RWPE1 (cell line): ENCODE measurements at regions not wholly inside any gene's neighbourhood (a gene's known extent, or its start where the extent isn't known, plus 50 kb on each side); places are given as distances from the start of the nearest gene placed in this dataset.

ENCODE experiments used
- CTCF ChIA-PET: fragments of 350-600 bp; sonication (Branson Sonifier 250); formaldehyde crosslinking; extraction: SDS; loops from one replicate; lab custom pipeline; 2021; lab: Yijun Ruan, JAX
- POLR2A ChIA-PET: fragments of 400-600 bp; formaldehyde crosslinking; extraction: SDS; loops from one replicate; lab custom pipeline; 2020; ENCODE audit warnings: antibody characterized with exemption; ENCODE audit not compliant: low non-redundant PET; lab: Yijun Ruan, JAX
- DNase-seq: peaks from one replicate; pipeline ENCODE4 v3.0.0; 2012; ENCODE audit warnings: low spot score
- H3K27ac ChIP-seq: fragments of 450-650 bp; 2 replicates; pipeline ENCODE4 v1.5.1; 2017
- CTCF ChIP-seq: fragments of 450-650 bp; conservative IDR thresholded peaks from 2 replicates; pipeline ENCODE4 v1.5.1; 2017; ENCODE audit warnings: low read depth, mild to moderate bottlenecking

DNA sequence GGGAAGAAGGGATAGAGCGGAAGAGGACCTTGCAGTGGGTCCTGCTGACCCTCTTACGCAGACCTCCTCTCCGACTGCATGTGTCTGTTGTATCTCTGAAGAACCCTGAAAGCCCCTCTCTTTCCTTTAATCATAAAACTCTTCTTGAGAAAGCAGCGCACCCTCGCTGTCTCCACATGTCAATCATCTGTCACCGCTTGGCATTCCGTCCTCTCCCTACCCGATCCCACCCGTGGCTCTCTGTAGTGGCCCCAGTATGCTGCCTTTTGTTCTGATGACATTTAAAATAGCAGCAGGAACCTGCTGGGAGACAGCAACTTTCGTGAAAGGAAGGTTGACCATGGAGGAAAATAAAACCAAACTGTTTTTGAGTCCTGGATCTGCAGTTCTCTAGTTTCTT is 582.9 kb upstream of the SALL3 start:
- ChIA-PET CTCF (no interaction called here), POLR2A (no interaction called here)
- TF ChIP-seq CTCF: no peak
- no peak for DNase-seq
- no peak overlapping the region for H3K27ac ChIP-seq

DNA sequence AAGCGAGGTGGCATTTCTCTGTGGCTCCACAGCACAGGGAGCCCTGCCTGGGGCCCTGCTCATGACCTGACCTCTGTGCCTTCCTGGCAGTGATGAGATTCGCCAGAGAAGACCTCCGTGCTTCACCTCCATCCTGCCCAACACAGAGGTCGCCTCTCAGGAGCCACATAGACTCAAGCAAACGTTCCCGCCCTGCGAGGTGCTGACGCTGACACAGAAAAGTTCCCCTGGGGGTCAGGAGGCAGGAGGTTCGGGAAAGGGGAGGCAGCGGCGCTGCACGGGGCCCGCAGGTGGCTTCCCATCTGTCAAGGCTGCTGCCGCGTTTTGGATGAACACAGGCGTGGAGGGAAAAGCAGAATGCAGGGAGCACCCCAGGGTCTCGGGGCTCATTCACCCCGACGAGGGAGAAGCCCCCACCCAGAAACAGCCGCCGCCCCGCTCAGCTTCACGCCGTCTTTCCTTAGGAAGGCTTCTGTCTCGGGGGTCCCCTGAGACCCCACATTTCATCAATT is 579.6 kb upstream of the SALL3 start:
- no peak for TF ChIP-seq CTCF
- ChIA-PET POLR2A (no interaction called here), CTCF (no interaction called here)
- DNase-seq: no peak
- no peak overlapping the region for H3K27ac ChIP-seq

GRCh38 chr18:78402440-78402839 is 577.2 kb upstream of the SALL3 start:
- DNase-seq: no peak
- CTCF ChIA-PET: no interaction called here
- TF ChIP-seq CTCF: no peak
- H3K27ac ChIP-seq: no peak overlapping the region
- POLR2A ChIA-PET: no interaction called here

DNA sequence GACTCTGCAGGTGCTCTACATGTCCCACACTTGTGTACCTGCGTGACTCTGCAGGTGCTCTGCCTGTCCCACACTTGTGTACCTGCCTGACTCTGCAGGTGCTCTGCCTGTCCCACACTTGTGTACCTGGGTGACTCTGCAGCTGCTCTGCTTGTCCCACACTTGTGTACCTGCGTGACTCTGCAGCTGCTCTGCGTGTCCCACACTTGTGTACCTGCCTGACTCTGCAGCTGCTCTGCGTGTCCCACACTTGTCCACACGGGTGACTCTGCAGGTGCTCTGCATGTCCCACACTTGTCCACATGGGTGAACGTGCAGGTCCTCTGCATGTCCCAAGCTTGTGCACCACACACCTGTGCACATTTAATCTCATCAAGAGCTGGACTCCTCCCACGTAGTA is 576.7 kb upstream of the SALL3 start:
- POLR2A ChIA-PET: no interaction called here
- no peak for TF ChIP-seq CTCF
- CTCF ChIA-PET: no interaction called here
- H3K27ac ChIP-seq: no peak overlapping the region
- DNase-seq: no peak

DNA sequence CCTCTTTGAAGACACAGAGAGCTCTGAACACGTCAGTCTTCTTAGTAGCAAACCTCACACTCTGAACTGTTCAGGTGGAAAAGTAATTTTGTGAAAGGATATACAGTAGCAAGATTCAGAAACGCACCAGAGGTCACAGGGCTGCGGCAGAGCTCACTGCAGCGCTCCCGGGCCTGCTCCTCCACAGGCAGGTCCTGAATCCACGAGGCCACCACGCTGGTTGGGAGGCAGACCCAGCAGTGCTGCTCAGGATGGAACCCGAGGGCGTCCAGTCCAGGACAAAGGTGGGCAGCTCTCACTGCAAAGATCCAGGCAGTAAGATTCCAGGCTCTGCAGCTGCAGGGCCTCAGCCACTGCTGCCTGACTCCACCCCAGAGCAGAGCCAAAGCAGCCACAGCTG is 576.2 kb upstream of the SALL3 start:
- TF ChIP-seq CTCF: no peak
- ChIA-PET POLR2A (no interaction called here), CTCF (no interaction called here)
- no peak for DNase-seq
- no peak overlapping the region for H3K27ac ChIP-seq

DNA sequence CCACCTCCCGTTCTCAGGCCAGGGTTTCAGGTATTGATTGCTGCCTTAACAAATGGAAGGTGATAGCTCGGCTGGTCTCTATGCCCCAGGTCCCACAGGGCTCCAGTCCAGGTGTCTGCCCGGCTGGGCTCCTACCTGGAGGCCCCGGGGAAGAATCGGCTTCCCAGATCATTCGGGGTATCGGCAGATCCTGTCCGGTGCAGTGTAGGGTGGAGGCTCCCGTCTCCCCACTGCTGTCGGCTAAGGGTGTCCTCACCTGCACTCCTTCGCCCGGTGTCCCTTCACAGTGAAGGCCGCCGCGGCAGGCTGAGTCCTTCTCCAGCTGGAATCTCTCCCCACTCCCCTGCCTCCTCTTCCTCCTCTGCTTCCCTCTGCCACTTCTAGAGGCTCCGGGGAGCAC is 573.9 kb upstream of the SALL3 start:
- no peak for TF ChIP-seq CTCF
- ChIA-PET CTCF (no interaction called here), POLR2A (no interaction called here)
- H3K27ac ChIP-seq: no peak overlapping the region
- DNase-seq: no peak
